ENCODE measurements at regions not wholly inside any gene's neighbourhood (a gene's known extent, or its start where the extent isn't known, plus 50 kb on each side); places are given as distances from the start of the nearest gene placed in this dataset.
"Not testable (repeated sequence)": the region's sequence is repeated elsewhere in the genome, so short reads cannot be mapped to it uniquely, and the experiment has no call there.

- DNase-seq (ENCODE audit: low read depth): no peak
Measured at GRCh38 chr7:131726686-131727085, 170.3 kb upstream of the PODXL start.

- DNase-seq (ENCODE audit: low read depth): no peak
Measured at GRCh38 chr7:131726031-131726430, 169.6 kb upstream of the PODXL start.

DNA sequence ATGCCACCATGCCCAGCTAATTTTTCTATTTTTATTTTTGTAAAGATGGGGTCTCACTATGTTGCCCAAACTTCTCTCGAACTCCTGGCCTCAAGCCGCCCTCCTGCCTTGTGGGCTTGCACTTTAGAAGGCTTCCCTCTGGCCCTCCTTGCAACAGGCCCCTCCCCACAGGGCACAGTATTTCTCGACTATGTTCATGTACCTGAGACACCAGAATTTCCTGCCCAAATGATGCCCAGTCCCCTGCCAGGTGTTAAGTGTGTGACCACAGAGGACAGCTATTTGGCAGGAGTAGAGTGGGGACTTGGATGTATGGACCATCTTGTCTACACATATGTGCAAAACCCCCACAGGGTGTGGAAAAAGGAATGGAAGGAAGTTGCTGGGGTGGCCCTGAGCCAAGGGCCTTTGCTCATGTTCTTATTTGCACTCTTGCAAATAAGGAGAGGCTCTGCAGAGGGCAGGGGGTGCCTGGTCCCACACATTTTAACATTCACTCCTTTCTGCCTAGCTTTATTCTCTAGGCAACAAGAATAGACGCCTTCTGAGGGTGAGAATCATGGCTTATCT is 168.4 kb upstream of the PODXL start:
- no peak for DNase-seq (ENCODE audit: low read depth)

GRCh38 chr7:131723926-131724325 is 167.5 kb upstream of the PODXL start:
- DNase-seq (ENCODE audit: low read depth): no peak

DNA sequence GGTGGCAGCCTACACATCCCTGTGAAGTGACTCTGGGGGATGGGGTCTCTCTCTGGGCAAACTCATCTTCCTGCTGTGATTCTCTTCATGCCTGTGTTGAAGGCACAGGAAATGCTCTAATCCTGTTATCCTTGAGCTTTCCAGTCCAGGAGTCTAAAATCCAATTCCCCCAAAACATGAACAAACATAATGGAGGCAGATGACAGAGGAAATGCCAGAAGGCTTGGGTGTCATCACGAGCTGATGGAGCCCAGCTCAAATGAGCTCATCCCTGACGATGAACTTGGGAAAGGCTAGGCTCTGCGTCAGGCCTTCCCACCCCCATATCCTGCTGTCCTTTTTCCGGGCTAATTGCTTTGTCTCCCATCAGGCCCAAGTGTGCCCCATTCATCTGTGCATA is 165.9 kb upstream of the PODXL start:
- no peak for DNase-seq (ENCODE audit: low read depth)

DNA sequence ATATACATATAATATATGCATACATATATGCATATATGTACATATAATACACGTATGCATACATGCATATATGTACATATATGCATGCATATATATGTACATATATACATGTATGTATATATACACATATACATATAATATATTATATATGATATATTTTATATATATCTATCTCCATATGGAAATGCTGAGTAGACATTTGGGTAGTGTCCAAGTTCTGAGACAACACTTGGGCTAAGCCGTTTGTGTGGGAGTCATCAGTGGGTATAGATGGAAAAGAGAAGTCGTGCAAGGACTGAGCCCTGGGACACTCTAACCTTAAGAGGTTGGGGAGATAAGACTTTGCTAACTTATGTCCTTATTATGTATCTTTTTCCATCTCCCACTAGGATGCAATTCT is 165.2 kb upstream of the PODXL start:
- no peak for DNase-seq (ENCODE audit: low read depth)

- DNase-seq (ENCODE audit: low read depth): no peak
Measured at GRCh38 chr7:131720703-131721102, 164.3 kb upstream of the PODXL start.

DNA sequence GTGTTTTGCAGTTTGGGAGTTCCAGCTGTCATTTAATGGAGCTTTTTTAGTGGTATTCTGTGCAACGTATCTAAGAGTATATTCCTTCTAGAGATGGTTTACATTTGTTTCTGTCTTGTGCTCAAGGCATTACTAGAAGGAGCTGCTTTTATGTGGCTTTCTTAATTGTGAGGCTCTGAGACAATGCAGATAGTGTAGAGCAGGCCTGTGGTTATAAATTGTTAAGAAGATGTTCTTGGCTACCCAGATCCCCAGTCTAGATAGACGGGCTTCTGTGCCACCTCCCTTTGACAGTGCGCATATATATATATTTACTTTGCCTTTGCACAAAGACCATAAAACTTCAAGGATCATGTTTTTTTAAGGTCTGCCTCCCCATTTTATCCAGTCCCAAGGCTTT is 160.8 kb upstream of the PODXL start:
- DNase-seq (ENCODE audit: low read depth): no peak

- DNase-seq (ENCODE audit: low read depth): no peak
Measured at GRCh38 chr7:131699323-131699722, 142.9 kb upstream of the PODXL start.

GRCh38 chr7:131692131-131692960 is 135.9 kb upstream of the PODXL start:
- no peak for DNase-seq (ENCODE audit: low read depth)

DNA sequence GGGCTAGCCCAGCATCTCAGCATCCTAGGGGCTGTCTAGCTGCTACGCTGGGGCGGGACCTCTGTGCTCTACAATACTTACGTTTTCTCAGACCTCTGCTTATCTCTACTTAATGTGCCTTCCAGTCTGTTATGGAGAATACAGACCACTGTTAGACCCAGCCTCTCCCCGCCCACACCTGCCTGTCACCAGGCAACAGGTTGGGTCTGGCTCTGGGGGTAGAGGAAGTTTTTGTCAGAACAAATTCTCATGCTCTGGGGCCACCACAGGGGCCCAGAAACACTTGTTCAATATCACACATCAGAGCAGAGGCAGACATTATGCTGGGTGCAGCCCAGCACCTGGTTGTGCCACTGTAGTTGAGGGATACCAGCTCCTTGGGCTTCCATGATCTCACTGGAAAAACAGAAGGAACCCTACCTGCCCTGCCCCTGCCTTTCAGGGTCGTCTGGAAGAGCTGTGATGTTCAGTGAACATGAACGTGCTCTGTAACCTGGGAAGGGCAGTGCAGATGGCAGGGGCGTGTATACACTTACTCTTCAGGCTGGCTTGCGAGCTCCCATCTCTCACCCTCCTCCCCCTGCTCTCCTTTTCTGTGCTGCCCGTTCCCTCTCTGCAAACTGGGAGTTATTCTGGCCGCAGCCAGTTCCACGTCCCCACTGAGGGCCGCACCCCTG is 135.2 kb upstream of the PODXL start:
- DNase-seq (ENCODE audit: low read depth): no peak

DNA sequence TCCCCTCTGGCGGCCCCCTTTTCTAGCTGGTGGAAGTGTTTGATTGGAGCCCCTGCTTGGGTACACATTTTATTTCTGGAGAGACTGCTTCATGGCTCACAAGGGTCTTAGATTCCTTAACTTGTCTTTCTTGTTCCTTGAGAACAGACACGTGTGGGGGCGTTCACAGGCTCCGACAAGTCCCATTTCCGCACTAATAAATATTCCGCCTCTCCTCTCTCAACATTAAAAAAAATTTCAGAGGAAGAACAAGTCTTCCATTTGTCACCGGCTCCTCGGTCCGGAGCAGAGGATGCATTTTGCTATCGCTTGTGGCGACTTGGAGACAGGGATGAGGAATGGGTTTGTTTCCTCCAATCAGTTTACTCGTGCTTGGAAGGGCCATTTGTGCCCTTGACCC is 134.0 kb upstream of the PODXL start:
- no peak for DNase-seq (ENCODE audit: low read depth)

DNA sequence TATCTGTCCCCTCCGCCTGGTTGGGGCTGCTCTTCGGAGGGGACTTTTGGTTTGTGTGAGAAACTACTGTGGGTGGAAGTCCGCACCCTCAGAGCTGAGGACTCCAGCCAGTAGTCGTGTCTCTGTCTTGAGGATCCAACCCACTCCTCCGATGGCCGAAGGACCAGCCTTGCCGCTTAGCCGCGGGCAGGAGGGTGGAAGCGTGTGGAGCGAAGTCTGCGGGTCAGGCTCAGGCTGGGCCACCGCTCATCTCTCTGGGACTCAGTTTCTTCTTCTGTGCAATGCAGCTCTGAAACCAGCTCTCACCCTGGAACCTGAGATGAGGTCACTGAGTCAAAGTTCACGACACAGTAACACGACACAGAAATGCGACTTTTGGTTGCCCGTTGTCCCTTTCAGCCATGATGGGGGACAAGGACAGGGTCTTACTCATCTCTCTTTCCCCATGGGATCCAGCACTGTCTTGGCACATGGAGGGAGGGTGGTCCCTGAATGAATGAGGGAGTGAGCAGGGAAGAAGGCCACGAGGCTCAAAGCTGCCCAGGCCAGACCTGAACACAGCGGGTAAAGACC is 133.3 kb upstream of the PODXL start:
- no peak for DNase-seq (ENCODE audit: low read depth)

DNA sequence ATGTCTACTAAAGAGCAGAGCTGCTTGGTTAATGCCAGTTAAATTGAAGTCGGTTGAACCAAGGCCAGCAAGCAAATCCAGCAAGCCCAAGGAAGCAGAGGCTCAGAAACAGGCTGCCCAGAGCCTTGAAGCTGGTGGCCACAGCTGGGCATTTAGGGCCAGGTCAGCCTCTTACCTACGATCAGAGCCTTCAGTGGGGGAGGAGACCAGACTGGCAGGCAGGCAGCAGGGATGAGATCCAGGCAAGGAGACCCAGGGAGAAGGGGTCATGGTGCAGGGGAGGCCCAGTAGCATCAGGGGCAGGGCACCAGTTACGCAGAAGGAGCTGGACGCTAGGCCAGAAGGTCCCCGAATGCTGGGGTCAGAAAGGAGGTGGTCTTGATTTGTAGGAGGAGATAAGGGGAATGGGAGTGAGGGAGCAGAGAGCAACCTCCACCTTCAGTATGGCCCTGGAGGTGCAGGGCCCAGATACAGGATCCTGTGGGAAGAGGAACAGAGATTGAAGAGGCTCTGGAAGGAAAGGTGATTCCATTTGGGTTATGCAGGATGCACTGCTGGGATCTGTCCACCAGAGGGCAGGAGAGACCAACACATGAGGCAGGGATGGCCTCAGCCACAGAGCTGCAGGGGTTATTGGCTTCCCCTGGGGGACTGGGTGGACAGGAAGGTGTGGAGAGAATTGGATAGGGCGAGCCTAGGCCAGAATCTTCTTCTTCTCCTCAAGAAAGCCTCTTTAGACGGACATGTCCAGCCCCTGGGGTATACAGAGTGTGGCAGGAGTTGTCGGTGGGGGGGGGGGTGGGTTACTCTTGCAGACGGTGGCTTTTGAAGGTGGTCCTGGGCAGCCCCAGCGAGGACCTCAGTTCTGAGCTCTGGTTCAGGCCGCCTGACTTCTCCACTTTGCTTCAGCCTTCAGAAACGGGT is 132.6 kb upstream of the PODXL start:
- peak; percentile 32 for DNase-seq (ENCODE audit: low read depth)

DNA sequence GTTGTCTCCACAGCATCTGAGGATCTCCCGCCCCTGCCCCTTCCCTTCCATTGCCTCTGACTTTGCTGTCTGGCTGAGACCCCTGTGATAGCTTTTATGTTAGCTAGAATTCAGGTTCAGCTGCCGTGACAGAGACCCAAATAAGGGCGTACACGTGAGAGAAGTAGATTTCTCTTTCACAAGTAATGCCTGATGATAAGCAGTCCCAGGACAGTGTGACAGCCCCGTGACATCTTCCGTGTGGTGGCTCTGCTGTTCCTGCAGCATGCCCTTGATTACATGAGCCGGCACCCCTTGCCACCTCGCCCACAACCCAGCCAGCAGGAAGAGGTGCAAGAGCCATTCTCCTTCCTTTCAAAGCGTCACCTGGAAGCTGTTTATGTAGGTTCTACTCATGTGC is 130.9 kb upstream of the PODXL start:
- no peak for DNase-seq (ENCODE audit: low read depth)

- DNase-seq (ENCODE audit: low read depth): no peak
Measured at GRCh38 chr7:131686833-131687232, 130.4 kb upstream of the PODXL start.

GRCh38 chr7:131683536-131684125 is 127.2 kb upstream of the PODXL start:
- DNase-seq (ENCODE audit: low read depth): no peak

GRCh38 chr7:131681961-131682360 is 125.5 kb upstream of the PODXL start:
- no peak for DNase-seq (ENCODE audit: low read depth)

- DNase-seq (ENCODE audit: low read depth): not testable (repeated sequence)
Measured at GRCh38 chr7:131679071-131679470, 122.6 kb upstream of the PODXL start.

GRCh38 chr7:131676850-131677249 is 120.4 kb upstream of the PODXL start:
- DNase-seq (ENCODE audit: low read depth): not testable (repeated sequence)

- no peak for DNase-seq (ENCODE audit: low read depth)
Measured at GRCh38 chr7:131674131-131674530, 117.7 kb upstream of the PODXL start.
